ENCODE measurements at regions not wholly inside any gene's neighbourhood (a gene's known extent, or its start where the extent isn't known, plus 50 kb on each side); places are given as distances from the start of the nearest gene placed in this dataset.
"Not testable (repeated sequence)": the region's sequence is repeated elsewhere in the genome, so short reads cannot be mapped to it uniquely, and the experiment has no call there.

- DNase-seq, result no peak
Observed at GRCh38 chr12:28023156-28023887, 50.8 kb upstream of the PTHLH start.

GRCh38 chr12:28024231-28024995, 51.9 kb upstream of the PTHLH start:
- no peak for DNase-seq

GRCh38 chr12:28025821-28026505, 53.4 kb upstream of the PTHLH start:
- DNase-seq, result no peak

GRCh38 chr12:28026701-28027100, 54.2 kb upstream of the PTHLH start:
- DNase-seq, result no peak

DNA sequence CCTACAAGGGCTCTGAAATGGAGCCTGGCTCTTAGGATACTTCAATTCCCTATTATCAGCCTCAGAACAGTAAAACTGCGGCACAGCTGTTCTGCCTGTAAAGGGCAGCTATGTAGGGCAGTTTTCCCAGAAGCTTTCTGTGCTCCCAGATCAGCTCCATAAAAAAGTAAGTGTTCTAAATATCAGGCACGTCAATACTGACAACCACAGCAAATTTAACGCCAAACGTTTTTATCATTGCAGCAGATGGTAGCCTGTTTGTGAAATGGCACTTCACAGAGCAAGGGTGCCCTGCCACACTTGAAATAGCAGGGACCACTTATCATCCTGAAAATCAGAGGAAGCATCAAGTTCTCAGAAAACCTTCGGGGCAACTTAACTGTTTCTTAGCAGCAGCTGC, 54.8 kb upstream of the PTHLH start:
- no peak for DNase-seq

DNA sequence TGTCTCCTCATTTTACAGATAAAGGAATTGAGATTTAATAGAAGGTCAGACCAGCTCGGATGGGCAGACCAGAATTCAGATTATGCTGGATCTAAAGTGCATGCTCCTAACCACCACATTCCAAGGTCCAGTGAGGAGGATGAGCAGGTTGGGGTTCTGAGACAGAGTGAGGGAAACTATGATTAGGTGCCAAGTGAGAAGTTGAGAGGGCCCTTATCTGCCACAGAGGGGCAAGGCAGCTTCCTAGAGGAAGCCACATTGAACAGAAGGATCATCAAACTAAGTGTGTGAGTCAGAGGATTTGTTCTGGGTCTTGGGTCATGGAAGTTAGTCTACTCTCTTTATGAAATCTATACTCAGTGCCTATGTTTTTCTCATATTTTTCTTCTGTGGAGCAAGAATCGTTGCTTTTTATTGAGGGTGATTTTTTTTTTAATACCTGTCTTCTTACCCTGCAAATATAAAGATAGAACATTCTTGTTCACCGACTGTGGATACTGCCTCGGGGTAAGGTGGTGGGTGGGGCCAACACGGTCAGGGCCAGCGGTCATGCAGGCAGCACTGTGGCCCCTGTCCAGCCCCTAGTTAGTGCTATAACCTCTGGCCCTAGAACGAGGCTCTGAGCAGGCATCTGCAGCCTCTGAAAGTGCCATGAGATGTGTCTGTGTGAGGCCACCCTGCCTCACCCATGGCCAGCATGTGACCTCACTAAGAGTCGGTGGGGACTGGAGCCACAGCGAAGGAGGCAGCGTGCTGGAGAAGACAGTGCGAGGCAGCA, 55.6 kb upstream of the PTHLH start:
- no peak for DNase-seq

DNA sequence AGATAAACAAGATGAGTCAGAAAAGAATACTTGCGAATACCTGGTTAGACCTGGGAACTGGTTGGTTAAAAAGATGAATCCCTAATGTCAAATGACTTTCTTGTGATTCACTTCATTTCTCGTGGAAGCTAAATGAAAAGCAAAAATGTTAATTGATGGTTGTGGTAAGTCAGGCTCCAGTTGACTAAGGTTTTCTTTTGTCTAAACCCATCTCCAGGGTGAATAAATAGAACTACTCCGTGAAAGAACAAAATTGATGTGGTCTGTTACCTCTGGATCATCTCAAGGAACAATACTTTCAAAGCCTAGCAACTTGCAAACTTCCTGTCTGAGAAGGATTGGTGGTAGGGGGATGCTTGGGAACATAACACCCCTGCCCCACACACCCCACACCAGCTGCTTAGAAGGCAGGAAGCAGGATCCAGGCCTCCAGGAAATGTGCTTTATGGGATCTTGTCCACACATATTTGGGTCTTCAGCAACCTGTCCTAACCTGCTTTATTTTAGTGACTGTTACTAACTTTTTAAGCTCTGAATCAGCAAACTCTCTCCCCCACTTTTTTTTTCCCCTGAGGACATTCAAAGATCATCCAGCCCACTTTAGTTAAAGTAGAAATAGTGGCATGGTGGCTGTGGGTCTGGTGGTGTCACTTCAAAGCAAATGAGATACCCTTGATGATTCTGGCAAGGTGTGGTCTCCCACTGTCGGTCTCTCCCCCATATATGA, 60.4 kb upstream of the PTHLH start:
- DNase-seq, result no peak

DNA sequence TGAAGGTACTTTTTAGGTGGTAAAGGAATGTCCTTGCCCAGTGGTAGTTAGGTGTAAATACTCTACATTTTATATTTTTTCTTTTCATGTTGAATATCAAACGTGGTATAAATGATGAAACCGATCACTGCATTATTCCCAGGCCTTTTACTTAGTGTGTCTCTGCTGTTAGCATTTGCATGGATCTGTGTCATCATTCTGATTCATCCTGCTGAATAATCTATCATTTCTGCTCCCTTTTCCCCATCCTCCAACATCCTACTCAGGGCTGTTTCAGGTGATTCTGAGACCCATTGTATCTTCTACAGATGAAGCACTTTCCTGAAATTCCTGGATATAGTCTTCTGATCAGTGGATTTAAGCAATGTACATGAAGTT, 61.0 kb upstream of the PTHLH start:
- no peak for DNase-seq

DNA sequence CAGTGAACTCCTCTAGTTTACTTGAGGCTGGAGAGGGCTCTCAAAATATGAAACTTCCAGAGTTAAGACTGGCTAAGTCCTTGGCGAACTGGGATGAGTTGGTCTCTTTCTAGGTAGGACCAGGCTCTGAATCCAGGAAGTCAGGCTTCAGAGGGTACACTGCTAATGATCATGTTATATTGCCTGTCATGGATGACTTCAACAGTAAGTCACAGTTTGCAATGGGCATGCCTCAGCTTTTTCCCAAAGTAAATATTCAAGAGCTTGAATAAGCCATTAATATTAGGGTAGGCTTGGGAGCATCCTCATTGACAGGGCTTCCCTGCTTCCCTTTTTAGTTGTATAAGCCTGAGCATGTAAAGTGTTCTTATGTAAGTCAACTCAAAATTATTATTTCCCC, 61.7 kb upstream of the PTHLH start:
- DNase-seq, result no peak

DNA sequence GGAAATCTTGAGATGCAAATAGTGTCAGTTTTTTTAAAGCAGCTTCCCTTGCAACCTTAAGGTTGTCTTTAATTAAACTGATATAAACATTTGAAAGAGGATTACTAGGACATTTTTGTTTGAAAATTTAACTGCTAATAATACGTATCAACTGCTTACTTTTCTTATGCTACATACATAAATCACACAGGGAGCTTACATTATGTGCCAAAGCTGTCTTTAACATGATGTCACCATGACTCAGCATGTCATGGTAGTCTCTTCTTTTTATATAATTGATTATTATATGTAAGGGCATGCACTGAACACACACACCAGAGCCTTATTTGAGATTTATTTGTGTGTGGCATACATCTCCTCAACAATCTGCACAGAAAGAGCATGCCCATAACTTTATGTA, 63.0 kb upstream of the PTHLH start:
- no peak for DNase-seq

DNA sequence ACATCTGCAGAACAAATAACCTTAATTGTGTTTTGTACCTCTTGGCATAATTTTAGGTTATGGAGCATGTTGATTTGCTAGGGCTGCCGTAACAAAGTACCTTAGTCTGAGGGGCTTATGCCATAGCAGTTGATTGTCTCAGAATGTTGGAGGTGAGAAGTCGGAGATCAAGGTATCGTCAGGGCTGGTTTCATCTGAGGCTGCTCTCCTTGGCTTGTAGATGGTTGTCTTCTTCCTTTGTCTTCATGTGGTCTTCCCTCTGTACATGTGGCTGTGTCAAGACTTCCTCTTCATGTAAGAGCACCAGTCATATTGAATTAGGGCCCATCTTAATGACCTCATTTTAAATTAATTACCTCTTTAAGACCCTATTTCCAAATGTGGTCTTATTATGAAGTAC, 64.4 kb upstream of the PTHLH start:
- no peak for DNase-seq

DNA sequence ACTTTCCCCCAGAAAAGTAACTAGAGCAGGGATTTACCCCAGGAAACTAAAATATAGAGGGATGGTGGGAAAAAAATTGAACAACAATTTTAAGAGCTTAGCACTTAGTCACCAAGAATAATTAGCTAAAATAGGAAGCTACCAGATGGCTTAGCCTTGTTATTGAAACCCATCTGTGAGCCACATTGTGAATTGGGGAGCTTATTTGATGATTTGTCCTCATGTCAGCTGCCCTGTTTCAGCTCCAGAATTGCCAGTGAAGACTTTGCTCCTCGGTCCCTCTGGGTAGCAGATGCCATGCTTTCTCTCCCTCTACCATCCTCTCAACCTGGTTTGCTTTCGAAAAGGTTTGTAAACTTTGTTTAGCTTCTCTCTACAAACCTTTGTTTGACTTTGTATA, 67.7 kb upstream of the PTHLH start:
- no peak for DNase-seq

DNA sequence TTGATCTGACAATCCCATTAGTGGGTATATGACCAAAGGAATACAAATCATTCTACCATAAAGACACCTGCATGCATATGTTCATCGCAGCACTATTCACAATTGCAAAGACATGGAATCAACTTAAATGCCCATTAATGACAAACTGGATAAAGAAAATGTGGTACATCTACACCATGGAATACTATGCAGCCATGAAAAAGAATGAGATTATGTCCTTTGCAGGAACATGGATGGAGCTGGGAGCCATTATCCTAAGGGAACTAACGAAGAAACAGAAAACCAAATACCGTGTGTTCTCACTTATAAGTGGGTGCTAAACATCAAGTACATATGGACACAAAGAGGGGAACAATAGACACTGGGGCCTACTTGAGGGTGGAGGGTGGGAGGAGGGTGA, 74.1 kb upstream of the PTHLH start:
- not testable (repeated sequence) for DNase-seq

DNA sequence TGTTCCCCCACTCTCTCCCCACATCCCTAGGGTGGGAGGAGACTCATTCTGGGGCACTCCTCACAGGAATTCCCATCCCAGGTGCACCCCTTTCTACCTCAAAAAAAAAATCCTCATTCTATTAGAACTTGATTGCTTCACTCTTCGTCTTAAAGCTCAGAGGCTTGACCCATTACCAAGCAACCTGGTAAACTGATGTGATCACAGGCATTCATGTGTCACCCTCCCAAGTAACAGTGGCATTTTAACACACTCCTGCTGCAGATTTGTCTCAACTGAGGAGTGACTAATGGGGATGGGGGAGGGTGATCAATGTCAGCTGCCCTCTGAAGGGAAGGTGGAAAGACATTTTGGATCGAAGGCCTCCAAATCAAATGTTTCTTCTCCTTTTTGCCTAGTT, 78.1 kb upstream of the PTHLH start:
- DNase-seq, result no peak

GRCh38 chr12:28051516-28052354, 79.2 kb upstream of the PTHLH start:
- no peak for DNase-seq

DNA sequence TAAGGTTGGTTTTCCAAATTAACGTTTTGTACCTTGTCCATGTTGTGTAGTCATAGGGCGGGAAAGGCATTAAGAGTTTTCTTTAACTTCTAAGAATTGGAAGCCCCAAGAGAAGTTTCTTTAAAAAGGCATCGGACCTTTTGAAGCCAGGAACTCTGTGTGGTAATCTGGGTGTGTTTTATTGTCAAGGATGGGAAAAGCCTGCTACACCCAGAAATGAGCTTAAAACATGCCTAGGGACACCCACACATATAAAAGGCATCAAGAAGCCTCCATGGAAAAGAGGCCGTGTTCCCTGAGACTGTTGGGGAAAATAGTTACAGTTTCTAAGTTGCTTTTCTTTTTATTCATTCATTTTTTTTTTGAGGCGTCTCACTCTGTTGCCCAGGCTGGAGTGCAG, 81.0 kb upstream of the PTHLH start:
- DNase-seq, result no peak

GRCh38 chr12:28054583-28054982, 82.0 kb upstream of the PTHLH start:
- DNase-seq, result no peak

DNA sequence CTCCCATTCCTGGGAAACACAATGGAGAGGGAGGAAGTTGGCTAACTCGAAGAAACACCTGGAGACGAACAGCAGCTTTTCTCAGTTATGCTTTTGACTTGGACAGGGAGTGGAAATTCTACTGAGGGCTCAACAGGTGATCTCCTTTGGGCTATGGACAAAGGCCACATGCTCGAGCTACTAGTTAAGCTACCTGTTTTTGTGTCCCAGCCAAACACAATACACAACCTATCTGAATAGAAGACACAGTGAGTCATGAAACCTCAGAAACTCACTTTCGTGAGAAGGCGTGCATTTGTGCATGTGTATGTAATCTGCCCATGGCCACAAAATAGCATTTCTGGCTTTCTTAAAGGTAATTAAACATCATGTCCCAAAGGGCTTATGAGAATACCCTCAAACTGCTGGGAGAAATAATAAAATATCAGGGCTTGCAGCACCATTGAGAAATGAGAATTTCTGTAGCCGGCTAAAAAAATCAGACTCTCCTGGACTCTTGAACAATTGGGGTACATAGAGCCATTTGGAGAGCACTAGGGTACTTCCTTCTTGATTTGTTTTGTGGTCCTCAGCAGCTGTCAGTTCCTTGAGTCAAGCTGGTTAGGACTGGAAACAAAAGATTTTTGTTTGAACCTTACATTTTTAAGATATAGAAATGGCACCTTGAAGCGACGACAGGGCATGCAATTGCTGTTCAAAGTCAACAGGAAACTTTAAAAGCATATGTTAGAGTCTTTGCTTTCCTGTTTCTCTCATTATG, 85.5 kb upstream of the PTHLH start:
- no peak for DNase-seq

- no peak for DNase-seq
Observed at GRCh38 chr12:28059220-28059619, 86.7 kb upstream of the PTHLH start.

- DNase-seq, result no peak
Observed at GRCh38 chr12:28059668-28060067, 87.1 kb upstream of the PTHLH start.

DNA sequence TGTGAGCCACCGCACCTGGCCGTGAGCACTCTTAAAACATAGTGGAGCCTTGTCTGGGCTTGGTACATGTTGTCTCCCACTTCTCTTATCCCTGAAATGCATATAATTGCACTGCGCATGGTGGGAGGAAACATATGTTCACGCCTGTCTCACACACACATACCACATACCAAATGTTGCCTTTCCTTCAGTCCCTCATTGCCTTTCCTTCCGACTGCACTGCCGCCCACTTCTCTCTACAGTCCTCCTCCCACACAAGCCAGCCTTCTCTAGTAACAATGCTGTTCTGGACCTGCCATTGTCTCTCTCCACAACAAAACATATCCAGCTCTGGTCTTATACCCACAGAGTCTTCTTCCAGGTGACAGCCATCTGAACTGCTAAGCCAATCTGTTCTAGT, 88.3 kb upstream of the PTHLH start:
- no peak for DNase-seq
